NCI-H526 (cell line): ENCODE measurements at regions not wholly inside any gene's neighbourhood (a gene's known extent, or its start where the extent isn't known, plus 50 kb on each side); places are given as distances from the start of the nearest gene placed in this dataset.
"Not testable (repeated sequence)": the region's sequence is repeated elsewhere in the genome, so short reads cannot be mapped to it uniquely, and the experiment has no call there.

ENCODE experiments used
- DNase-seq, 2 experiments: peaks; one replicate each; lab custom pipeline; 2025; lab: John Stamatoyannopoulos, UW

DNA sequence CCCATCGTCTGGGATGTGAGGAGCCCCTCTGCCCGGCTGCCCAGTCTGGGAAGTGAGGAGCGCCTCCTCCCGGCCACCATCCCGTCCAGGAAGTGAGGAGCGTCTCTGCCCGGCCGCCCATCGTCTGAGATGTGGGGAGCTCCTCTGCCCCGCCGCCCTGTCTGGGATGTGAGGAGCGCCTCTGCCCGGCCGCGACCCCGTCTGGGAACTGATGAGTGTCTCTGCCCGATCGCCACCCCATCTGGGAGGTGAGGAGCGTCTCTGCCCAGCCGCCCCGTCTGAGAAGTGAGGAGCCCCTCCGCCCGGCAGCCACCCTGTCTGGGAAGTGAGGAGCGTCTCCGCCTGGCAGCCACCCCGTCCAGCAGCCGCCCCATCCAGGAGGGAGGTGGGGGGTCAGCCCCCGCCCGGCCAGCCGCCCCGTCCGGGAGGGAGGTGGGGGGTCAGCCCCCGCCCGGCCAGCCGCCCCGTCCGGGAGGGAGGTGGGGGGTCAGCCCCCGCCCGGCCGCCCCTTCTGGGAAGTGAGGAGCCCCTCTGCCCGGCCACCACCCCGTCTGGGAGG lies 705.8 kb downstream of the DTWD2 start:
- not testable (repeated sequence) for DNase-seq

DNA sequence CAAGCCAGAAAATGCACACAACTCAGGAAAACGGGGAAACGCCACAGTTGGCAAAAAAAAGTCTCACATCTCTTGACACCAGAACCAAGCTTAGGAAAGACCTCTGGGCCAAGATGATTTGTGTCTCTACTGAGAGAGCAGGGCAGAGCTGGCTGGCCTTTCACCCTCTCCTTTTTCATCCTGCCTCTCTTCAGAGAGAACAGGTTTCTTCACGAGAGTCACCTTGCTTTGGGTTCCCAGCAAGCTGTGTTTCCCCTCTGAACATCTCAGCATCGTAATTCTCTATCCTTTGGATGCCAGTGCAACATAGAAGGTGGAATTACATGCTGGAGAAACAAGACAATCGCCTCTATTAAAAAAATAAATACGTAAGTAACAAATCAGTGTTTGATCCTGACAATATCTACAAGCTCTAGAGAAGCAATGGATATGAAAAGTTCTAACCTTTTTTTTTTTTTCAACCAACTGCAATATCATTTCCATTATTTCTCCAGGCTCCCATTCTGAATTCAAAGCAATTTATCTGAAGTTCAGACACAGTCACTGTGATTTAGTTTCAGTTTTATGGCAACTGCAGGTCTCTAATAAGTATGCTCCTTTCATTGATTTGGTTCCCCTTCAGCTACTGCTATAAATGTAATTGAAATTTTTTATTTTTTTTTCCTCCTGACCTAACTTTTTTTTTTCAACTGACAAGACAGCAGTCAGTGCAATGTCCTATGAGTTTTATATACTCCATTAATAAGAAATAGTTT lies 708.6 kb downstream of the DTWD2 start:
- DNase-seq = no peak

DNA sequence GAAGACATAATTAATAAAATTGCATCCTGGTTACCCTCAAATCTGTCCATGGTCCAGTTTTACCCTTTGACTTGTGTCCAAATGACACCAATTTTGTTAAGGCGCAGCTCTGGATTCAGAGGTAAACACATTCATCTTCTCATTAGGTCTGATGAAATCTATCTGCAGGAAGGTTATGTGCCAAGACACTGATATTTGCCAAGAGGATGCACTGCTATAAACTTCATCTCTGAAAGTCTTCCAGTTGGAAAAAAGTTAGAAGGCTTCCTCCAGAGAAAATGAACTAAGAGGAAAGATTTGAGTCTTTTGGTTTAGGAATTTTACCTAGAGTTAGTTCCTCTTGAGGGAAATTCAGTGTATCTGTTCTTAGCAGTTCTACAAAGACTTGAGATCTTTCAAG lies 717.8 kb downstream of the DTWD2 start:
- no peak for DNase-seq

DNA sequence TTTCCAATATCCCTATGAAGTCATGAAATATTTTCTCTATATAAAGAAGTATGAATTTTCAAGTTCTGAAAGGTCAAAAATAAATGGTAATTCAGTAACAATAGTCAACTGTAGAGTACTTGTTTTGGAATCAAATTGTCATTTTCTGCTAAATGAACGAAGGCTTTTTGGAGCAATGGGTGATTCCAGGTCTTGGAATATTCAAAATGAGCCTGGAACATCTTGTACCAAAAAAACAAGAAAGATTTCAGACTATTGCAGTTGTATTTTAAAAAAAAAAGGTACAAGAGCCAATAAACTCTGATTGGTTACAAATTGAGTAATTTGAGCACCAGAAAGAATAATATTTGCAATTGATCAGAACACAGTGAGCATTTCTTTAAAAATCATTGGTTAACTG lies 730.1 kb downstream of the DTWD2 start:
- DNase-seq = no peak

DNA sequence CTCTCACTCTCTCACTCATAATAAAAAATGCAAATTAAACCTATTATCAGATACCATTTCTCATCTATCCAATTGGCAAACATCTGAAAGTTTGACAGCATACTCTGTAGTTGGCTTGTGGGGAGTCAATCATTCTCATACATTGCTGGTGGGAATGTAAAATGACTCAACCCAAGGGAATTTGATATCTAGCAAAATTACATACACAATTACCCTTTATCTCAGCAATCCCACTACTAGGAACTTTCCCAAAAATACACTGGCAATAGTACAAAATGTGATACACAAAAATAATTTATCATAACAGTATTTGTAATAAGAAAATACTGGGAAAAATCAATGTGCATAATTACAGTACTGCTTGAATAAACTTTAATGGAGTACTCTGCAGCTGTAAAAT lies 731.3 kb downstream of the DTWD2 start:
- DNase-seq = no peak

DNA sequence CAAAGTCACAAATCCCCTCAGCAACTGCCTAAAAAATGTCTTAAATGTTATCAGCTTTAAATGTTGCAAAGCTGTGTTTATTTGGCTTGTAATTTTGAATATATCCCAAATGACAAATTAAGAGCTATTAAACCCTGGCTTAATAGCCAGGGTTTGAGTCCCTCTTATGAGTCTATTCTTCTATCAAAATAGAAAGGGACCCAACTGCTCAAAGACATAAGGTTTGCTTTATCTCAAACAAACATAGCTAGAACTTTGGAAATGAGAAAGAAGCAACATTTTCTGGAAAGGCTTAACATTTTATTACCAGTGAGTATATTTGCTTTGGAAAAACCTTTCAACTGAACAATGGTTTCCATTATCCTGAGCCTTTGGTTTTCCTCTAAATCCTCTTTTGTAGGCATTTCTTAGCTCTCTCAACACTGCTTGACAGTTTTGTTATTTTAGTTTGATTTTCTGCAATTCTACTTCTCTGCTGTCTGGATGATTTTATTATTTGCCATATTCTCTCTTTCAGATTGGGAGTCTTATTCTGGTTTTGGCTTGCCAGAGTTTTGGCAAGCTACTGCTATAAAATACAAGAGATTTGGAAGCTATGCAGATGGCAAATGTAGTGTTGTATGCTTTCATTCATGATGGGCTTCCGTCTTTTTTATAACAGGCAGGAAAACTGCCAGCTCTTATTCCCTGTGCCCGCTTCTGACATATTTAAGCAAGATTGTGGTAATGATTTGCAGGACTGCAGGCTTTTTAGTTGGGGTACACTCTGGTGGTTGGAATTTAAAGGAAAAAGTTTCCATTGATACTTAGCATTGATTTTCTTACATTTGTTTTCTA lies 734.9 kb downstream of the DTWD2 start:
- no peak for DNase-seq

DNA sequence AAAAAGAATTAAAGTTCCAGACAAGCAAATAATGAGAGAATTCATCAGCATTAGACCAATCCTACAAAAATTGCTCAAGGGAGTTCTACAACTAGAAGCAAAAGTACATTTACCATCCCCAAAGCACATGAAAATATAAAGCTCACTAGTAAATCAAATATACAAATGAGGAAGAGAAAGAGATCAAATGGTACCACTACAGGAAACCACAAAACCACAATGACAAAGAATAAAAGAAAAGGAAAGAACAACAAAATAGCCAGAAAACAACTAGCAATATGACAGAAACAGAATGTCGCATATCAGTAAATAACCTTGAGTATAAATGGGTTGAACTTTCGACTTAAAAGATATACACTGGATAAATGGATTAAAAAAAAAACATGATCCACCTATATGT lies 739.0 kb downstream of the DTWD2 start:
- no peak for DNase-seq

DNA sequence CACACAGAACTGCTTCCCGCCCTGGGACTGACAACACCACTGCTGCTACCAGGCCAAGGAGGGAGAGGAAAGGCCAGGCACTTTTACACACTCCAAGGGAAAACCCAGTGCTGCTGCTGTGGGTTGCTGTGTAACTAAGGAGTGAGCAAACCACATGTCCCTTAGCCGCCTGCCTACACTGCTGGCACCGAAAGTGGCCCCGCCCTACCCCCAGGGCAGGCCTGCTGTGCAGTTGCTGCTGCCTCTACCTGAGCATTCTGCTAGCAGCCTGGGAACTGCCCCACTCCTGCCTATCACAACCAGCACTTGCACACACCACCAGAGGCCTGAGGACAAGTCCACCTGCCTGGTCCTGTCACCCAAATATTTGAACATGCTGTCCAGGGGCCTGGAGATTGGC lies 740.9 kb downstream of the DTWD2 start:
- DNase-seq = no peak

DNA sequence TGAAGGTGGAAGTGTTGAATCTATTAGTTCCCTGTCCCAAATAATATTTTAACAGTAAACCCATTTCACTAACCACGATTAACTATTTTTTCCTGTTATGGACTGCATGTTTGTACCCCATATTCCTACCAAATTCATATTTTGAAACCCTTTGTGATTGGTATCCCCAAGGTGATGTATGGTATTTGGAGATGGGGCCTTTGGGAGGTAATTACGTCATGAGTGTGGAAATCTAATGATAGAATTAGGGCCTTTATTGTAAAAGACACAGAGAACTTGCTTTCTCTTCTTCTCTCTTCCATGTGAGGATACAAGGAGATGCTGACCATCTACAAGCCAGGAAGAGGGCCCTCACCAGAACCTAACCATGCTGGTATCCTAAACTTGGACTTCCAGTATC lies 744.7 kb downstream of the DTWD2 start:
- DNase-seq = no peak

DNA sequence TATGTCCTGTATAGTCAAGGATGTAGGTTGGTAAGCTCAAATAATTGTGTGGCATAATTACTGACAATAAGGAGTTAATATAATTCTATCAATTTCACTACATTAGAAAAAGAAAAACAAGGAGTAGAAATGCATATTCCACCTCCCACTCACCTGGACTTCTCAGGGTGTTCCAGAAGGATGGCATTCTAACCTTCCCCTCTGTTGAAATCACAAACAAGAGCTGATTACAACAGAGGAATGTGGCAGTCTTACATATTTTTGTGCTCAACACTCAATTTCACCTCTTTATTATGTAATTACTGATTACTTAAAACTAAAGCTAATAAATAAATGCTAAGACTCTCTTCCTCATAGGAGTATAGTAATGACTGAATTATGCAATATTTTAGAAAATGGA lies 745.3 kb downstream of the DTWD2 start:
- DNase-seq = no peak

DNA sequence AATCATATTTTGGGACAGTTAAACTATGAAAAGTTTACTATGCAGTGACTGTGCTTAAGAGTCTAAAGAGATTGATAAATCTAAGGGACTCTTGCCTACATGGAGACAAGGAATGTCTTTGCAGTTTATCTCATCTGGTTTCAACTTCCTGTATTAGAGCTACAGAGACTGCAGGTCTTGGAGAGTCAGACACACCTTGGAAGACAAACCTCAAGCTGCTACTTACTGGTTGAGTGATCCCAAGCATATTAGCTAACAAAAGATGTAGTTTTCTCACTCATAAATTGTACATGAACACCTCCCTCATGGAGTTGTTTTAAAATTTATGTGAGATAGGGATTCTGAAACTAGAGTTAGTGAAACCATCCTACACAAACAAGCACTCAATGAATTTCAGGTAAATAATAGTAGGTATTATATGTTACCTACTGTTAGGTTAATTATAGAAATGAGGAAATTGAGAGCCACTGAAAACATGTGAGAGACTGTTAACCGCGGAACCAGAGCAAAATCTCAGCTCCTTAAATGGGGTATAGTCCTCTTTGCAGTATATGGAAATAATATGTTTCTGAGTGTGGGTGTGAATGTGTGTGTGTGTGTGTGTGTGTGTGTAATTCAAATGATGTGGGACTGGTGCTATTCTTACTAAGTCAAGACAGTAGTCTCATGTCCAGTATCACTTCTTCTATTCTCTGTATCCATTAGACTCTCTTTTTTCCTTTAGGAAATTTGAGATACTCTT lies 752.1 kb downstream of the DTWD2 start:
- no peak for DNase-seq

DNA sequence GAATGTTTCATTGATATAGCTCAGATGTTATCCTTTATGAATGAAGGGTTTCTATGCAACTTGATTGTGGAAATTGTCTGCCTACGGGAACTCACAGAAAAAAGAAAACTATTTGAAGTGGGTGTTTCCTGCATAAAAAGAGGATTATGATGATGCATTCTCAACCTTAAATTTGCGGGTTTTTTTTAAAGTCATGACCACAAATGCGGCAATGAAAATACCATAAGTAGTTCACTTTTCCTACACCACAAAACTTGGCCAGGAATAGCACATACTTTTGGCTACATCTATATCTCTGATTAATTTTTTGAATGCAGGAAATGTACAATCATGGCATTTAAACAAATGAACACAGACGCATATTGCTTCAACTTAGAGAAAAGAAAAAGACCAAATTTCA lies 754.7 kb downstream of the DTWD2 start:
- DNase-seq = no peak

DNA sequence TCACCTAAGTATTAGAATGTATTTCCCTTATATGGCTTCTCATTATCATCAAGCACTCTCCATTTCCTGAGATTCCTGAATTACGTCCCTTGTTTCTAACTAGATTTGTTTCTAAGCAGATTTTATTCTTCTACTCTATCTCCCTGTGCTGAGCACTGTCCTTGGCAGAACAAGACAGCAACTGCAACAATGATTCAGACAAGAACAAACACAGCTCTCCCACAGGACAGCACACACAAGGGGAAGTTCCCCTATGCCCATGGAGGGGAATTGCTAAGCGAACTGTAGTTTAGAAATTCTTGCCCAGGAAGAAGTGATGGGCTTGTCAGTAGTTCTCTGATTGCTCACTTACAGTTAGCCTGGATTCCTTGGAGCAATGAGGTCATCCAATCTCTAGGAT lies 759.9 kb downstream of the DTWD2 start:
- DNase-seq = no peak

DNA sequence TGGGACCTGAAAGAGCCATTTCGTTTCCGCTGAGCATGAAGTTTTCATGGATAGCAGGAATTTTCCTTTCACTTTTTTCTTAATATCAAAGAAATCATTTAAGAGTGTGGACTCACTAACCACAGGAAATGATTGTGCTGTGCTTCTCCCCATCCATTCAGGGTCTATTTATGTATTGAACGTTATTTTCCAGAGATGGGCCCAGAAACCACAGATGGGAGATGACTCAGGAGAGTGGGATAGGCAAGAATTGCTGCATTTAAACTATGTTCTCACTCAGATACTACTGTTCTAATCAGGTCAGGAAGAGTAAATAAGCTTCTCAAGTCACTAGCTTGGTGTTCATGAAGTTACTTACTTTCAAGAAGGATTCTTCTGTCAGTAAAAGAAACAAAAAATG lies 763.8 kb downstream of the DTWD2 start:
- DNase-seq = no peak

DNA sequence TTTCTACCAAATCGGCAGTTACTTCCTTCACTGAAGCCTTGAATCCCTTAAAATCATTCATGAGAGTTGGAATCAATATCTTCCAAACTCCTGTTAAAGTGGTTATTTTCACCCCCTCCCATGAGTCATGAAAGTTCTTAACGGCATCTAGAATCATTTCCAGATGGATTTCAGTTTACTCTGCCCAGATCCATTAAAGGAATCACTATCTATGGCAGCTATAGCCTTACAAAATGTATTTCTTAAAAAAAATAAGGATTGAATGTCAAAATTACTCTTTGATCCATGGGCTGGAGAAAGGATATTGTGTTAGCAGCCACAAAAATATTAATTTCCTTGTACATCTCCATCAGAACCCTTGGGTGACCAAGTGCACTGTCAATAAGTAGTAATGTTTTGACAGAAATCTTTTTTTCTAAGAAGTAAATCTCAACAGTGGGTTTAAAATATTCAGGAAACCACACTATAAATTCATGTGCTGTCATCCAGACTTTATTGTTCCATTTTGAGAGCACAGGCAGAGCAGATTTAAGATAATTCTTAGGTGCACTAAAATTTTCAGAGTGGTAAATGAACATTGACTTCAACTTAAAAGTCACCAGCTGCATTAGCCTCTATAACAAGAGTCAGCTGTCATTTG lies 767.7 kb downstream of the DTWD2 start:
- no peak for DNase-seq

DNA sequence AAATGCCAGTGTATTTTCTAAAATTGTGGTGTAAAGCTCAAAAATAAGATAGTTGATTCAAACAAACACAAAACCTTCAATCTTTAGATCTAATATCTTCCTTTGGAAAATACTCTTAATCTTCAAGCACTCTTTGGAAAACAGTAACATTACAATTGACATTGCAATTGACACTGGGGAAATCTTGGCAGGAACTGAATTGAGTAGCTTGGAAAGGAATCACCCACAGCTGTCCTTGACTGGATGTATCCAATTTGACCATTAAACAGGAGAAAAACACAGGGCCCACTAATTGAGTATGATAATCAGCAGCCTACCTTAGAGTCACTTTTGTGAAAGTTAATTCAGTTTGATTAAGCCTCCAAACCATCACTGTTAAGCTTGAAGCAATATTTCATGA lies 776.7 kb downstream of the DTWD2 start:
- no peak for DNase-seq

DNA sequence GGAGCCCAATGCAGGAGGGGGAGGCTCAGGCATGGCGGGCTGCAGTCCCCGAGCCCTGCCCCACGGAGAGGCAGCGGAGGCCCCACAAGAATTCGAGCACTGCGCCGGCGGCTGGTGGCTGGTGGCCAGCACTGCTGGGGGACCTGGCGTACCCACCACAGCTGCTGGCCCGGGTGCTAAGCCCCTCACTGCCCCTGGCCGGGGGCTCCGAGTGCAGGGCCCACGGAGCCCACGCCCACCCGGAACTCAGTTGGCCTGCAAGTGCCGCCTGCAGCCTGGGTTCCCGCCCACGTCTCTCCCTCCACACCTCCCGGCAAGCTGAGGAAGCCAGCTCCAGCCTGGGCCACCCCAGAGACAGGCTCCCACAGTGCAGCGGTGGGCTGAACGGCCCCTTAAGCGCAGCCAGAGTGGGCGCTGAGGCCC lies 780.3 kb downstream of the DTWD2 start:
- no peak for DNase-seq

DNA sequence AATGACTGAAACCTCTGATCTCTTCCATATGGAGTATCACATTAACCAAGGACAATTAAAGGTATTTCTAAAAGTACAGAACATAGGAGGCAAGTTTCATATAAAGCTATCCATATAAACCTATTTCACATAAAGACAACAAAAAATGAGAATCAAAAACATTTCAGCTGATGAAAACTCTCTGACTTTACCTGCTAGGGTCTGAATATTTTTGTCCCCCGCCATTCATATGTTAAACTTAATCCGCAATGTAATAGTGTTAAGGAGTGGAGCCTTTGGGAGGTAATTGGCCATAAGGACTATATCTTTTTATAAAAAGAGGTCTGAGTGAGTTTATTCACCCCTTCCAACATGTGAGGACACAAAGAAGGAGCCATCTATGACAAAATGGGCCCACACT lies 788.5 kb downstream of the DTWD2 start:
- DNase-seq = no peak

DNA sequence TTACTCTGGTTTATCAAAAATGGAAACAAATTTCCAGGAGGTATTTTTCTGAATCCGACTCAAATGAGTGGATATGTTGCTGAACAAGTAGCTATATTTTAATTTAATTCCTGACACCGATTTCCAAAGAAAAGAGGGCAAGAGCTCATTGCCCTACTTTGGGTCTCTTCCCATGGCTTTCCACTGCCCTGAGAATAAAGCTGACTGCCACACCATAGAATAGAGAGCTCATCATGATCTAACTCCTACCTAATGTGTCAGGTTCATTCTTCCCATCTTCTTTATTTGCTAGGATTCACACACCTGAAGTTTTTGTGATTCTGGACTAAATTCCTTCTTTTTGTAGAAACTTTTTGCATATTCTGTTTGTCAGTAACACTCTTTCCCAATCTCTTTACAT lies 792.1 kb downstream of the DTWD2 start:
- DNase-seq = no peak

DNA sequence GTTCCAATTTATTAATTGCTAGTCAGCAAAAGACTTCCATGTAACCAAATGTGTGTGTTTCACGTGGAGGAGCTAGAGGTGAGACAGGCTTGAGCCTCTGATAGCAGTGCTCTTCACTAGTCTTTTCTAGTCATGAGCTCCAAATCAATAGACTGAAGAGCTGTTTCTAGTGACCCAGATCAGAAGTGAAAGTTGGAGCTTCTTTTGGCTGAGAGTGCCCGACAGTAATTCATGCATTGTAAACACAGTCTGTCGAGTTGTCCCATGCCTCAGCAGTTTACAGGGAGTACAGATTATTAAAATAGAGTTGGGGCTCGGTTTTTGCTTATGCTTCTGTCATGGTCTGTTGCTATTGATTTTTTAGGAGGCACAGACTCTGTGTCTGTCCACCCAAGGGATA lies 793.1 kb downstream of the DTWD2 start:
- no peak for DNase-seq

DNA sequence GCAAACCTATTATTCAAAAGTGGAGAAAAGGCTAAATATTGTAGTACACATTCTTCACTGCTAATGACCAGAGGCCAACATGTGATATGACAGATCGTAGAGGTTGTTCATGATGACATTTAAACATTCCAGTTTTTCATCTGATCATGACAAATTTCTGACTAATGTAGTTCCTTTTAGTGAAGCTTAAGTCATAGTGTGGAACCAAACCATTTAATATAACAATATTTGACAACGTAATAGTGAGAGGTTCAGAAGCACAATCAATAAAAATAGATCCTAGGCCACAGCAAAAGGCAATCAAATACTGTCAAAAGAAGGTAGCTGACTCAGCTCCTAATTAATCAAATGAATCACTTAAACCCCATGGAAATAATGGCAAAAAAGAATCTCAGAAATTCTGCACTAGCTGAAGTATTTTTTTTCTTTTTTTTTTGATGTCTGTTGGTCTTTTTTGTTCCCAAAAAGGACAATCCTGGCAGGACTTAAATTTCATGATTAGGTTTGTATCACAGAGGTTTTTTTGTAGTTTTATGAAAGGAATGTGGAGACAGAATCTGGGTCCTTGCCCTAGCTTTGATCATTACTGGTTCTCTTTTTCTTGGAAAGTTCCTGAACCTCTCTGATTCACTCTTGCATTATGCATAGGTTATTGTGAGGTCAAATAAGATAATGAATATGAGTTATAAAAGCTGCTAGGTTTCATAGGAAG lies 795.0 kb downstream of the DTWD2 start:
- no peak for DNase-seq
